ENCODE measurements at regions not wholly inside any gene's neighbourhood (a gene's known extent, or its start where the extent isn't known, plus 50 kb on each side); places are given as distances from the start of the nearest gene placed in this dataset.

- no peak for TF ChIP-seq POLR2A (IDR thresholded peaks at IDR 0.05)
- TF ChIP-seq CTCF (IDR thresholded peaks at IDR 0.05), result no peak
These were observed 375.6 kb upstream of the MEIS1 start for GRCh38 chr2:66059332-66059731.
